ENCODE measurements at regions not wholly inside any gene's neighbourhood (a gene's known extent, or its start where the extent isn't known, plus 50 kb on each side); places are given as distances from the start of the nearest gene placed in this dataset.
A peak's percentile ranks its signal among the peaks of the same experiment; 100 is the strongest.

DNA sequence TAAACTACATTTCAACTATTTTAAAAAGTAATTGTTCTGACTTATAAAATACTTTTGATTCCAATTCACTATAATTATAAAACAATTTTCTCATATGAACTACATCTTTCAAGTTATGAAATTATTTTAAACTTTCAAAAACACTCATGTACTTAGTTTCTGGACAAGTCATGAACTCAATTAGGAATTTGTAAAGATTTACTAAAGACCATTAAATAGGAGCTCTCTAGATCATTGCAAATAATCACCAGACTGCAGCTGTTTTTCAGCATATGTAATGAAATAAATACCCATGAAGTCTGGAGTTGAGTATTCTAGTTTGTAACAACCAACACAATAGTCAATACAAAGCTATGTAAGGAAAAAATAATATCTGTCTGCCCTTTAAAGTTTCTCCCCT is 605.1 kb upstream of the MIR17HG start:
- H3K9me3 ChIP-seq (replicated peaks; ENCODE audit: control insufficient read depth, insufficient read depth, low read depth, low read length), result no peaks in the 10 kb centered on the region; the same call in 1 of the 2 replicates
- H2AFZ ChIP-seq (ENCODE audit: low read depth, low read length), result no peak overlapping the region
- H3K4me1 ChIP-seq (replicated peaks in 1 of 2; ENCODE audit: control insufficient read depth in 2 of 2, insufficient read depth in 2 of 2, low read length in 2 of 2), result no peaks in the 10 kb centered on the region
- BruUV-seq (replicated peaks), result no TSS peak
- in situ Hi-C loops (cut with MboI), result no loop called here
- ChIA-PET POLR2A (no interaction called here), CTCF (ENCODE audit: low intra/inter-chr PET ratio) (no interaction called here)
- no peak overlapping the region for H3K27ac ChIP-seq (ENCODE audit: extremely low read depth, low read depth, low read length)
- DNase-seq (ENCODE audit: extremely low read depth in 1 of 4, low spot score in 3 of 4) (no peak), FAIRE-seq (no peak), ATAC-seq (no peak)
- 0 out of 2 replicates have a peak, but pooled peaks have one; percentile 12 for TF ChIP-seq NCOR1 (IDR thresholded peaks at IDR 0.05)
- no peak for TF ChIP-seq NR2C2 (CRISPR knock-in tag; IDR thresholded peaks at IDR 0.05)
- TF ChIP-seq NR2C2 (tag; IDR thresholded peaks at IDR 0.05), result no peak
- TF ChIP-seq, protein P1, sequence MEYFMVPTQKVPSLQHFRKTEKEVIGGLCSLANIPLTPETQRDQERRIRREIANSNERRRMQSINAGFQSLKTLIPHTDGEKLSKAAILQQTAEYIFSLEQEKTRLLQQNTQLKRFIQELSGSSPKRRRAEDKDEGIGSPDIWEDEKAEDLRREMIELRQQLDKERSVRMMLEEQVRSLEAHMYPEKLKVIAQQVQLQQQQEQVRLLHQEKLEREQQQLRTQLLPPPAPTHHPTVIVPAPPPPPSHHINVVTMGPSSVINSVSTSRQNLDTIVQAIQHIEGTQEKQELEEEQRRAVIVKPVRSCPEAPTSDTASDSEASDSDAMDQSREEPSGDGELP (CRISPR knock-in tag; IDR thresholded peaks at IDR 0.05; ENCODE audit: borderline replicate concordance), result no peak
- H3K9ac ChIP-seq (ENCODE audit: insufficient read depth in 1 of 2, low read depth in 2 of 2, low read length in 2 of 2), result no peak overlapping the region
- no peak overlapping the region for H3K4me3 ChIP-seq
- H3K79me2 ChIP-seq (ENCODE audit: control insufficient read depth, insufficient read depth, low read length), result no peaks in the 10 kb centered on the region
- H4K20me1 ChIP-seq (replicated peaks; ENCODE audit: control insufficient read depth, insufficient read depth, low read length), result no peaks in the 10 kb centered on the region
- intact Hi-C loops (cut with micrococcal nuclease), result loop anchor here (10.0 kb wide), 1 partner anchor 58 kb away; no protein-coding TSS in a partner anchor
- H3K9me1 ChIP-seq (ENCODE audit: control insufficient read depth, insufficient read depth, low read length), result no peaks in the 10 kb centered on the region
- no peak overlapping the region for H3K4me2 ChIP-seq (ENCODE audit: insufficient read depth, low read length)
- no peaks in the 10 kb centered on the region for H3K36me3 ChIP-seq (ENCODE audit: control insufficient read depth, insufficient read depth, low read length)
- H3K27me3 ChIP-seq (ENCODE audit: control insufficient read depth in 2 of 2, insufficient read depth in 2 of 2, low read length in 2 of 2), result no peaks in the 10 kb centered on the region

DNA sequence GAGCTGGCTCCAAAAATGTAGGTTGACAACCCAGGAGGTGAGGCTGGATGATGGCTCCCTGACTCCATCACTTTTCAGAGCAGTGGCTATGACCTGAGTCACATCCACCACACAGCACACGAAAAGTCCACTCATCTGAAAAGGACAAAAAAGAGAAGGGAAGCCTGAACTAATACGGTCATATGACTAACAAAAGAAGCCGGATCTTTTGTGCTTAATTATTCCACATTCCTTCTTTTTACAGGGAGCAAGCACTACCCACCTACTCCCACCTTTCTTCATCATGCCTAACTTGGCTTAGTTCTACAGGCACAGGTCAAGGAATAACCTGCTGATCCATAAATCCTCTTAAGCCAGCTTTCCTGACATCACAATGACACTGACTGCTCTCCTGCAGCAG is 601.3 kb upstream of the MIR17HG start:
- no peaks in the 10 kb centered on the region for H3K9me1 ChIP-seq (ENCODE audit: control insufficient read depth, insufficient read depth, low read length)
- no TSS peak for BruUV-seq (replicated peaks)
- no peak overlapping the region for H3K9ac ChIP-seq (ENCODE audit: insufficient read depth in 1 of 2, low read depth in 2 of 2, low read length in 2 of 2)
- no peaks in the 10 kb centered on the region for H4K20me1 ChIP-seq (replicated peaks; ENCODE audit: control insufficient read depth, insufficient read depth, low read length)
- no peaks in the 10 kb centered on the region; the same call in none of the 2 replicates for H3K9me3 ChIP-seq (replicated peaks; ENCODE audit: control insufficient read depth, insufficient read depth, low read depth, low read length)
- H3K79me2 ChIP-seq (ENCODE audit: control insufficient read depth, insufficient read depth, low read length), result no peaks in the 10 kb centered on the region
- no peaks in the 10 kb centered on the region for H3K4me1 ChIP-seq (replicated peaks in 1 of 2; ENCODE audit: control insufficient read depth in 2 of 2, insufficient read depth in 2 of 2, low read length in 2 of 2)
- no peak for ATAC-seq
- H3K27ac ChIP-seq (ENCODE audit: extremely low read depth, low read depth, low read length), result no peak overlapping the region
- no peak for FAIRE-seq
- no peak overlapping the region for H2AFZ ChIP-seq (ENCODE audit: low read depth, low read length)
- 5% methylated on average over 3 of the region's 3 CpGs for WGBS (ENCODE audit: insufficient coverage, low coverage, missing lambda C conversion rate)
- no peak overlapping the region for H3K4me3 ChIP-seq
- H3K36me3 ChIP-seq (ENCODE audit: control insufficient read depth, insufficient read depth, low read length), result no peaks in the 10 kb centered on the region
- no peak for DNase-seq (ENCODE audit: extremely low read depth in 1 of 4, low spot score in 3 of 4)
- CTCF ChIA-PET (ENCODE audit: low intra/inter-chr PET ratio), result no interaction called here
- intact Hi-C loops (cut with micrococcal nuclease), result loop anchor here (10.0 kb wide), 1 partner anchor 61 kb away; no protein-coding TSS in a partner anchor
- POLR2A ChIA-PET, result interaction anchor here (0.5 kb wide), 1 partner anchor 94 kb away, joined by 3 read pairs; no protein-coding TSS in a partner anchor
- no peaks in the 10 kb centered on the region for H3K27me3 ChIP-seq (ENCODE audit: control insufficient read depth in 2 of 2, insufficient read depth in 2 of 2, low read length in 2 of 2)
- in situ Hi-C loops (cut with MboI), result no loop called here
- no peak overlapping the region for H3K4me2 ChIP-seq (ENCODE audit: insufficient read depth, low read length)
- TF ChIP-seq, protein P2, sequence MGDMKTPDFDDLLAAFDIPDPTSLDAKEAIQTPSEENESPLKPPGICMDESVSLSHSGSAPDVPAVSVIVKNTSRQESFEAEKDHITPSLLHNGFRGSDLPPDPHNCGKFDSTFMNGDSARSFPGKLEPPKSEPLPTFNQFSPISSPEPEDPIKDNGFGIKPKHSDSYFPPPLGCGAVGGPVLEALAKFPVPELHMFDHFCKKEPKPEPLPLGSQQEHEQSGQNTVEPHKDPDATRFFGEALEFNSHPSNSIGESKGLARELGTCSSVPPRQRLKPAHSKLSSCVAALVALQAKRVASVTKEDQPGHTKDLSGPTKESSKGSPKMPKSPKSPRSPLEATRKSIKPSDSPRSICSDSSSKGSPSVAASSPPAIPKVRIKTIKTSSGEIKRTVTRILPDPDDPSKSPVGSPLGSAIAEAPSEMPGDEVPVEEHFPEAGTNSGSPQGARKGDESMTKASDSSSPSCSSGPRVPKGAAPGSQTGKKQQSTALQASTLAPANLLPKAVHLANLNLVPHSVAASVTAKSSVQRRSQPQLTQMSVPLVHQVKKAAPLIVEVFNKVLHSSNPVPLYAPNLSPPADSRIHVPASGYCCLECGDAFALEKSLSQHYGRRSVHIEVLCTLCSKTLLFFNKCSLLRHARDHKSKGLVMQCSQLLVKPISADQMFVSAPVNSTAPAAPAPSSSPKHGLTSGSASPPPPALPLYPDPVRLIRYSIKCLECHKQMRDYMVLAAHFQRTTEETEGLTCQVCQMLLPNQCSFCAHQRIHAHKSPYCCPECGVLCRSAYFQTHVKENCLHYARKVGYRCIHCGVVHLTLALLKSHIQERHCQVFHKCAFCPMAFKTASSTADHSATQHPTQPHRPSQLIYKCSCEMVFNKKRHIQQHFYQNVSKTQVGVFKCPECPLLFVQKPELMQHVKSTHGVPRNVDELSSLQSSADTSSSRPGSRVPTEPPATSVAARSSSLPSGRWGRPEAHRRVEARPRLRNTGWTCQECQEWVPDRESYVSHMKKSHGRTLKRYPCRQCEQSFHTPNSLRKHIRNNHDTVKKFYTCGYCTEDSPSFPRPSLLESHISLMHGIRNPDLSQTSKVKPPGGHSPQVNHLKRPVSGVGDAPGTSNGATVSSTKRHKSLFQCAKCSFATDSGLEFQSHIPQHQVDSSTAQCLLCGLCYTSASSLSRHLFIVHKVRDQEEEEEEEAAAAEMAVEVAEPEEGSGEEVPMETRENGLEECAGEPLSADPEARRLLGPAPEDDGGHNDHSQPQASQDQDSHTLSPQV (IDR thresholded peaks at IDR 0.05), result no peak
- no peak for TF ChIP-seq ZNF347 (CRISPR knock-in tag; IDR thresholded peaks at IDR 0.05; ENCODE audit: low read depth)
- no peak for TF ChIP-seq NR3C1 (CRISPR knock-in tag; IDR thresholded peaks at IDR 0.05)
- no peak for TF ChIP-seq ZNF551 (CRISPR knock-in tag; IDR thresholded peaks at IDR 0.05)
- no peak for TF ChIP-seq ZNF780A (CRISPR knock-in tag; IDR thresholded peaks at IDR 0.05)
- no peak for TF ChIP-seq ILF3 (IDR thresholded peaks at IDR 0.05; ENCODE audit: borderline replicate concordance)

Data from K562 (cell line).